ENCODE measurements at regions not wholly inside any gene's neighbourhood (a gene's known extent, or its start where the extent isn't known, plus 50 kb on each side); places are given as distances from the start of the nearest gene placed in this dataset.
A peak's percentile ranks its signal among the peaks of the same experiment; 100 is the strongest.
"Not testable (repeated sequence)": the region's sequence is repeated elsewhere in the genome, so short reads cannot be mapped to it uniquely, and the experiment has no call there.

GRCh38 chr1:55456971-55457370 lies 241.8 kb upstream of the USP24 start:
- no peak for DNase-seq (ENCODE audit: low spot score)

GRCh38 chr1:55448261-55448660 lies 233.1 kb upstream of the USP24 start:
- DNase-seq (ENCODE audit: low spot score), result no peak

DNA sequence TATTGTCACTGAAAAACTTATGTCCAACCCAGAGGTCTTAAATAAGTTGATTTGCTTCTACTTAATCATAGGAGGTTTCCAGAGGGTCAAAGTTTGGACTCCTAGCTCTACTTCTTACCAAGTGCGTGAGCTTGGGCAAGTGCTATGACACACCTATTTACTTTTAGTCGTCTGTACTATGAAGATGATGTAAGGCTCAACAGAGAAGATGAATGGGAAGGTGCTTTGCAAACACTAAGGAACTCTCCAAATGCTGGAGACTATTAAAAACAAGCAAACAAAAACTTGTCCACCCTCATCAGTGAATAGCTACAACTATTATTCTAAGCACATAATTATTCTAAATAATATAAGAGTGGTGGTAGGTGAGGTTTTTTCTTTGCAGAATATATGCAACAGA lies 232.3 kb upstream of the USP24 start:
- DNase-seq (ENCODE audit: low spot score), result no peak

- no peak for DNase-seq (ENCODE audit: low spot score)
Measured at GRCh38 chr1:55446351-55446750, 231.2 kb upstream of the USP24 start.

- peak; percentile 75 for DNase-seq (ENCODE audit: low spot score)
Measured at GRCh38 chr1:55445416-55445815, 230.3 kb upstream of the USP24 start.

DNA sequence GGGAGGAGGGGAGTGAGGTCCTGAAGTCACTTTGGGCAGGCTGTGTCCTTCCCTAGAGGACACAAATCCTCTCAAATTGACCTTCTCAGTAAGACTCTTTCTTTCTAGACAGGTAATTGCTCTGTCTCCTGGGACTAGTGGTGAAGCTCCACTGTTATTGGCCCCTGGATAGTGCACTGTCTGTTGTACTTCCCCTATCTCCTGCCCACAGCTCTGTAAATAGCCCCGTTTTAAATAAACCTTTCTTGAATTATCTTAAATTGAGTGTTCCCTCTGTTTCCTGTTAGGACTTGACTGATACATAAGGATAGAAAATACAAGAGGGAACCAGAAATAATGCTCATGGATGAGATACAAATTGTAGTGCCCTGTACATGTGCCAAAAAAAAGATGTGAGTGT lies 229.5 kb upstream of the USP24 start:
- DNase-seq (ENCODE audit: low spot score), result no peak

GRCh38 chr1:55443175-55443915 lies 228.2 kb upstream of the USP24 start:
- DNase-seq (ENCODE audit: low spot score), result no peak

DNA sequence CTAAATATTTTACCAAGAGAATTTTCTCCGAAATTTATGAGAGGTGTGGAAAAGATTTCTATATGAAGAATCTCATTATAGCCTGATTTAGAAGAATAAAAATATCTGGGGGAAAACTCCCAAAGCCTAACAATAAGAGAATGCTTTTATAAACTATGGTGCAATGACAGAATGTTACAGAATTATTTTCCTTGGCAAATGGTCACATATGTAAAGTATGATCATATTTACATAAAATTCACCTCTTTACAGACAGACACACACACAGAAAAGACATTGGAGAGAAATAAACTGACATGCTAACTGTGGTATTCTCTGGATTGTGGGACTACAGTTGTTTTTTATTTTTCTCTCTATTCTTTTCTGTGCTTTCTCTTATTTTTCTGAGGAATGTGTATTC lies 226.3 kb upstream of the USP24 start:
- DNase-seq (ENCODE audit: low spot score), result no peak

DNA sequence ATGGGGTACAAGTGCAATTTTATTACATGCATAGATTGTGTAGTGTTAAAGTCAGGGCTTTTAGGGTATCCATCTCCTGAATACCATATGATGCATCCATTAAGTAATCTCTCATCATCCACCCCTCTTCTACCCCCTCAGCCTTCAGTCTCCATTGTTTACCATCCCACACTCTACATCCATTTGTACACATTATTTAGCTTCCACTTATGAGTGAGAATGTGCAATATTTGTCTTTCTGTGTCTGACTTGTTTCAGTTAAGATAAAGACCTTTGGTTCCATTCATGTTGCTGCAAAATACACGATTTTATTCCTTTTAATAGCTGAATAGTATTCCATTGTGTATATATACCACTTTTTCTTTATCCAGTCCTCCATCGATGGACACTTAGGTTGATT lies 222.5 kb upstream of the USP24 start:
- DNase-seq (ENCODE audit: low spot score), result no peak

DNA sequence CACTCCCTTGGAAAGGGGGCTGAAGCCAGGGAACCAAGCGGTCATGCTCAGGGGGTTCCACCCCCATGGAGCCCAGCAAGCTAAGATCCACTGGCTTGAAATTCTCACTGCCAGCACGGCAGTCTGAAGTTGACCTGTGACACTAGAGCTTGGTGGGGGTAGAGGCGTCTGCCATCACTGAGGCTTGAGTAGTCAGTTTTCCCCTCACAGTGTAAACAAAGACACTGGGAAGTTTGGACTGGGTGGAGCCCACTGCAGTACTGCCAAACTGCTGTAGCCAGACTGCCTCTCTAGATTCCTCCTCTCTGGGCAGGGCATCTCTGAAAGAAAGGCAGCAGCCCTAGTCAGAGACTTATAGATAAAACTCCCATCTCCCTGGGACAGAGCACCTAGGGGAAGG lies 215.6 kb upstream of the USP24 start:
- DNase-seq (ENCODE audit: low spot score), result not testable (repeated sequence)

- DNase-seq (ENCODE audit: low spot score), result not testable (repeated sequence)
Measured at GRCh38 chr1:55430206-55430605, 215.0 kb upstream of the USP24 start.

GRCh38 chr1:55428944-55429931 lies 214.1 kb upstream of the USP24 start:
- no peak for DNase-seq (ENCODE audit: low spot score)

GRCh38 chr1:55428231-55428630 lies 213.1 kb upstream of the USP24 start:
- no peak for DNase-seq (ENCODE audit: low spot score)

DNA sequence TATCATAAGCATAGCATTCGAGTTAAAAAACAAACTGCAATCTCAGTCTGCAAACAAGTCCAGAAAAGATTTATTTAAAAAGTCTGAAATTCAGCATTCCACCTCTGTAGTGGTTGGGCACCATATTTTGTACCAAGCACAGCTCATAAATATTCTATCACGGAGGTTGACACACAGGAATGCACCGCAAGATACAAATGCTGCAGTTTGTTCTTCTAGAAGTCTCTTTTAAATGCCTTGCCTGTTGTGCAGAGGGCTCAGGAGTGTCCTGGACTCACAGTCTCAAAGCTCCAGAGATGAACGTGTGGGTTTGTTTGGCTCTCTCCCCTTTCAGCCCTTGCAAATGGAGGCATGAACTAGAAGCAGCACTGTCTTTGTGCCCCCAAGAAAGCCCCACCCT lies 212.4 kb upstream of the USP24 start:
- DNase-seq (ENCODE audit: low spot score), result no peak

DNA sequence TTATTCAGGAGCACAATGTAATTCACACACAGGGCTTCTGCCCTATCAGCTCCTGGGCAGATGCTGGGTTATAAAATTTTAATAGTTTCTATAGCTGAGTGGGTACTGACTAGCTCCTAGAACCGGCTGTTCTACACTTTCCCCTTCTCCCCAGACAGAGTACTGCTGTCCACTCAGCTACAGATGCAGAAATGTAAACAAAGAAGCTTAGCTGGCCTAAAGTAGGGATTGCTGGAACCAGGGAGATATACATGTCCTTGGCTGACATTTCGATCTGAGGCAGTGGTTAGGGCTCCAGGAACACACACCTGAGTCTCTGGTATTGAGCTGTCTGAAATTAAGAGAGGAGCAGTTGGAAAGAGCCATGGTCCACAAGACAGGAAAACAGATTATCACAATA lies 211.5 kb upstream of the USP24 start:
- no peak for DNase-seq (ENCODE audit: low spot score)

GRCh38 chr1:55426156-55426555 lies 211.0 kb upstream of the USP24 start:
- no peak for DNase-seq (ENCODE audit: low spot score)

DNA sequence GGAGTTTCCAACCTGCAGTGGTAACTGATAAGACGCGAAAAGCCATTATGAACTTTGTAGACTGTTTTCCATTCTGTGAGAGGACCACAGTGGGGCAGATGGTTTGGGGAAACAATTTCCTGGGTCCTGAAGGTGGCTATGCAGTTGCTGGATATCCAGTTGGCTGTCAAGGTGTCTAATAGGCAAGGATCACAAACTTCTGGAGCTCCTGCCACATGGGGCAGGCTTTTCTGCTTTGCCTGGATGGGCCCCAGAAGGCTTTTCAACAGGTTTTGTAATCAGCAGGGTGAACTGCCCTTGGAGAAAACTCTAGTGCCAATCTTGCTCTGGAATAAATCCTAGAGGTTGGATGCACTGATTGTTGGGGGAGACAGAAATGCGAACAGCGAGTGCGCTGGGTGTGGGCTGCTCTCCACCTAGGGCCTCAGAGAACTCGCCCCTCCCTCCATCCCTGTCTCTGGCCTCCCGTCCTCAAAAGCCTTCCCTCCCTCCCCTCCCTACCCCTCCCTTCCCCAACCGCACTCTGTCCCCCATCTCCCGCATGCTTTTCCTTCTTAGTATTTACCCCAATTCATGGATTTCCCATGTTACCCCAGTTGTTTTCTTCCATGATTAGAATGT lies 210.3 kb upstream of the USP24 start:
- no peak for DNase-seq (ENCODE audit: low spot score)

GRCh38 chr1:55423376-55423775 lies 208.2 kb upstream of the USP24 start:
- DNase-seq (ENCODE audit: low spot score), result no peak

GRCh38 chr1:55420929-55421716 lies 206.0 kb upstream of the USP24 start:
- no peak for DNase-seq (ENCODE audit: low spot score)

DNA sequence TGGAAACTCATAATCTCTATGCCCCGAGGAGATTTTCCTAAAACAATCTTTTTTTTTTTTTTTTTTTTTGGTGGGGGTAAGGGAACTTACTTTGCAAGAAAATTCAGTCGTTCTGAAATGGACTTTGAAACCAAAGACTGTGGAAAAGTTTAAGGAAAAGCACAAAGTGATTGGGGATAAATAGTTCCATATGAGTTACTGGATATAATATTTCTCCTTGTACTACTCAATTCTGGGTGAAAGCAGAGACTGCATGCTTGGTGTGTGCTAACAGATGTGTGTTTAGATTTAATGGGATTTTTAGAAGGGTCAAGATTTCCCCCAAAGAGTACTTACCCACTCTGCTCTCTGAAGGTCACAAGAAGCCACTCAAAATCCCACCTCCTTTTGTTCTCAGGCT lies 204.9 kb upstream of the USP24 start:
- no peak for DNase-seq (ENCODE audit: low spot score)

- no peak for DNase-seq (ENCODE audit: low spot score)
Measured at GRCh38 chr1:55418208-55419000, 203.2 kb upstream of the USP24 start.

Data from activated CD4-positive, alpha-beta T cell treated with anti-CD3 and anti-CD28 coated beads, Interleukin-2, Interleukin-4, amounts not matched to agents 100 ng/mL and 50 ng/mL, durations not matched to agents 16 hours and 8 hours (primary cell).